SK-N-SH treated with all-trans-retinoic acid at 6 μM for 48 hours (cell line): ENCODE measurements at regions not wholly inside any gene's neighbourhood (a gene's known extent, or its start where the extent isn't known, plus 50 kb on each side); places are given as distances from the start of the nearest gene placed in this dataset.

Experiments
- BACH2 ChIP-seq: fragments of 250-450 bp; sonication (Bioruptor Pico); IDR thresholded peaks from 2 replicates; pipeline ENCODE4 v1.9.0; 2021; ENCODE audit warnings: mild to moderate bottlenecking, borderline replicate concordance
- CREB5 ChIP-seq: fragments of 250-450 bp; sonication (Bioruptor Pico); IDR thresholded peaks from 2 replicates; pipeline ENCODE4 v1.5.1; 2020; ENCODE audit warnings: low read depth, mild to moderate bottlenecking, moderate library complexity
- ESRRG ChIP-seq: fragments of 250-450 bp; sonication (Bioruptor Pico); IDR thresholded peaks from 2 replicates; pipeline ENCODE4 v1.6.1; 2021; ENCODE audit warnings: mild to moderate bottlenecking
- ISL1 ChIP-seq: fragments of 250-450 bp; sonication (Bioruptor Pico); IDR thresholded peaks from 2 replicates; pipeline ENCODE4 v2.1.2; 2022; ENCODE audit warnings: mild to moderate bottlenecking, moderate library complexity
- SNAI2 ChIP-seq: fragments of 250-450 bp; sonication (Bioruptor Pico); IDR thresholded peaks from 2 replicates; pipeline ENCODE4 v1.5.0; 2020; ENCODE audit warnings: mild to moderate bottlenecking, moderate library complexity
- ZNF70 ChIP-seq: fragments of 450-650 bp; formaldehyde crosslinking; IDR thresholded peaks from 2 replicates; pipeline ENCODE4 v1.5.0; 2020; ENCODE audit warnings: mild to moderate bottlenecking, moderate library complexity
- ZNF8 ChIP-seq: fragments of 450-650 bp; formaldehyde crosslinking; IDR thresholded peaks from 2 replicates; pipeline ENCODE4 v1.5.0; 2020; ENCODE audit warnings: mild to moderate bottlenecking, moderate library complexity

GRCh38 chr4:128668566-128668965 lies 140.9 kb upstream of the JADE1 start:
- TF ChIP-seq SNAI2 (CRISPR knock-in tag) (no peak), ZNF70 (CRISPR knock-in tag) (no peak), BACH2 (no peak), ZNF8 (CRISPR knock-in tag) (no peak), ISL1 (no peak), ESRRG (CRISPR knock-in tag) (no peak), CREB5 (CRISPR knock-in tag) (no peak)
